Fibroblast of mammary gland (primary cell): ENCODE measurements at regions not wholly inside any gene's neighbourhood (a gene's known extent, or its start where the extent isn't known, plus 50 kb on each side); places are given as distances from the start of the nearest gene placed in this dataset.

ENCODE experiments used
- DNase-seq: peaks from one replicate; pipeline ENCODE4 v3.0.0-alpha.2; 2010; ENCODE audit warnings: low read depth
- H3K4me3 ChIP-seq: 2 replicates; pipeline ENCODE4 v1.5.1; 2011; ENCODE audit warnings: low read depth, mild to moderate bottlenecking, low read length, moderate library complexity; ENCODE audit not compliant: control insufficient read depth
- CTCF ChIP-seq: conservative IDR thresholded peaks from 2 replicates; pipeline ENCODE4 v1.5.1; 2011; ENCODE audit warnings: low read depth, low read length, inconsistent platforms; ENCODE audit not compliant: control insufficient read depth, insufficient read depth

GRCh38 chr7:22900101-22900500 is 77.5 kb upstream of the TOMM7 start:
- no peak for TF ChIP-seq CTCF
- no peak for DNase-seq
- no peak overlapping the region for H3K4me3 ChIP-seq

GRCh38 chr7:22896917-22897316 is 74.3 kb upstream of the TOMM7 start:
- DNase-seq: no peak
- TF ChIP-seq CTCF: no peak
- H3K4me3 ChIP-seq: no peak overlapping the region

GRCh38 chr7:22895828-22896165 is 73.1 kb upstream of the TOMM7 start:
- no peak overlapping the region for H3K4me3 ChIP-seq
- no peak for DNase-seq
- TF ChIP-seq CTCF: no peak

- H3K4me3 ChIP-seq: no peak overlapping the region
- TF ChIP-seq CTCF: no peak
- DNase-seq: no peak
These were observed 72.6 kb upstream of the TOMM7 start for GRCh38 chr7:22895140-22895827.

- TF ChIP-seq CTCF: no peak
- no peak for DNase-seq
- no peak overlapping the region for H3K4me3 ChIP-seq
These were observed 71.9 kb upstream of the TOMM7 start for GRCh38 chr7:22894546-22894945.

- no peak overlapping the region for H3K4me3 ChIP-seq
- TF ChIP-seq CTCF: no peak
- DNase-seq: no peak
These were observed 68.1 kb upstream of the TOMM7 start for GRCh38 chr7:22890773-22891172.

- no peak overlapping the region for H3K4me3 ChIP-seq
- no peak for TF ChIP-seq CTCF
- peak; percentile 18 for DNase-seq
These were observed 63.2 kb upstream of the TOMM7 start for GRCh38 chr7:22885797-22886261.
